Stimulated activated CD8-positive, alpha-beta memory T cell treated with anti-CD3 and anti-CD28 coated beads, Interleukin-7, amount 100 ng/mL, for 24 hours (primary cell): ENCODE measurements at regions not wholly inside any gene's neighbourhood (a gene's known extent, or its start where the extent isn't known, plus 50 kb on each side); places are given as distances from the start of the nearest gene placed in this dataset.

Source experiments
- DNase-seq: peaks from one replicate; pipeline ENCODE4 v3.0.0-alpha.2; 2020; ENCODE audit warnings: low read depth

- no peak for DNase-seq
Measured at GRCh38 chr11:134574425-134574824, 162.4 kb upstream of the B3GAT1 start.

- DNase-seq = no peak
Measured at GRCh38 chr11:134573857-134574256, 161.8 kb upstream of the B3GAT1 start.

GRCh38 chr11:134572741-134573675 is 161.0 kb upstream of the B3GAT1 start:
- no peak for DNase-seq

DNA sequence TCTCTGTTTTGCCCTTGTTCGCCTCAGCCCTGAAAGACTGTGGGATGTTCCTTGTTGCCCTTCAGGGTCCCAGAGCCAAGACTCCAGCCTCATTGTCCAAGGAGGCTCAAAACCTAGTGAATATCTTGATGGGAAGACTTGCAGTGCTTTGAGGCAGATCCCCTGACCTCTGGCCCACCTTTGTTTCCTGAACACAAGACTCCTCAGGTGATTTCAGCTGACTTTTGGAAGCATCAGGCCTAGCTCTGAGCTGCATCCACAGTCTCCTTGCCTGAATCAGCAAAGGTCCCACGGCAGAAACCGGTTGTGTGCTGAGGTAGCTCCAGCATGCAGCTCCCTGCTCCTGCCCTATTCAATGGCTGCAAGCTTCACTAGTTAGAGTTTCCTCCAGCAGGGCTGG is 159.3 kb upstream of the B3GAT1 start:
- DNase-seq = no peak

GRCh38 chr11:134569195-134569594 is 157.2 kb upstream of the B3GAT1 start:
- DNase-seq = no peak

GRCh38 chr11:134566311-134566710 is 154.3 kb upstream of the B3GAT1 start:
- no peak for DNase-seq

DNA sequence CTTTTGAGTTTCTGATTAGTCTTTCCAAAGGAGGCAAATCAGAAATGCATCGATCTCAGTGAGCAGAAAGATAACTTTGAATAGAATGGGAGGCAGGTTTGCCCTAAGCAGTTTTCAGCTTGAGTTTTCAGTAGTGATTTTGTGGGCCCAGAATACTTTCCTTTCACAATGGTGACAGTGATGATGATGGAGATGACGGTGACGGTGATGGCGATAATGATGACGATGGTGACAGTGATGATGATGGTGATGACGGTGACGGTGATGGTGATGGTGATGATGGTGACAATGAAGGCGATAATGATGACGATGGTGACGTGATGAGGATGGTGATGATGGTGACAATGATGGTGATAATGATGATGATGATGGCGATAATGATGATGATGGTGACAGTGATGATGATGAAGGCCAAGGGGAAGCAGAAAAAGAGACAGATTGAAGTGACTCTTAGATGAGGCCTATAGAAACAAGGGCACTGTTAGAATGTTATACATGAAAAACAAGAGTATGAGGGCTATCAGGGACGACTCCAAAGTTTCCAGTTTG is 153.4 kb upstream of the B3GAT1 start:
- DNase-seq = no peak

- DNase-seq = no peak
Measured at GRCh38 chr11:134564472-134565200, 152.6 kb upstream of the B3GAT1 start.

DNA sequence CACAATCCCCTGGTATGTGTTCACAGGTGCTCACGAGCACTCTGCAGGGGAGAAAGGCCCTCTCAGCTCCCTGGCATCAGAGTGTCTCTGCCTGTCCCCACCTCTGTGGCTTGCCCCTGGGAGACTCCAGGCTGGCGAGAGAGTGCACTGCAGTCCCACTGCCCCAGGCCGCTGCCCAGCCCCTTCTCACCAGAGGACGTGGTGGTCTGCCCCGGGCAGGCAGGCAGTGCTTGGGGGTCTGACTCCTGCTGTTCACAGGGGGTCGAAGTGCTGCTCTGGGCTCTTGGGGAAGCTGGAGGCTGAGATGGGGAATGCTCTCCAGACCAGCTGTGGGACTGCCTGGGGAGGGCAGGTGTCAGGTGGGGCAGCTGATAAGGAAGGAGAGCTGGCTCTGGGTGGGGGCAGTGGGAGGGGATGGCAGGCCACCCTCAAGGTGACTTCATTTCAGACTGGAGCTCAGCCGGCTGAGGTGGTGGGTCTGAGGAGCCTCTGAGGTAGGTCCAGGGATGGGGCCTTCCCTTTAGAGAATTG is 151.0 kb upstream of the B3GAT1 start:
- no peak for DNase-seq

DNA sequence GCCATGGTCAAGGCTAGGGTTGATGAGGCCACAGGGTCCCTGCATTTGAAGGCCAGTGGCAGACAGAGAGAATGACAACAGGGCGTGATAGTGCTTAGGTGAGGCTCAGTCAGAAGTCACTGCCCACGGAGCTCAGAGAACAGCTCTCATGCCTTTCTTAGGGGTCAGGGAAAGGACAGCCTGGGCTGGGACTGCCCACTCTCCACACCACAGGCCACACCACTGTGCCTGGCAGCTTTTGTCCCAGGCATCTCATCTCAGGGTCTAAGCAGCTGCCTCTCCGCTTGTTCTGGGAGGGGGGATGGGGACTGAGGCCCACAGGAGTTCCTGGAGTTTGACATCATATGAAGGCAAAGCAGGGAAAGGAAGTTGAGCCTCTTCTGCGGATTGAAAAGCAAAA is 150.2 kb upstream of the B3GAT1 start:
- DNase-seq = no peak

DNA sequence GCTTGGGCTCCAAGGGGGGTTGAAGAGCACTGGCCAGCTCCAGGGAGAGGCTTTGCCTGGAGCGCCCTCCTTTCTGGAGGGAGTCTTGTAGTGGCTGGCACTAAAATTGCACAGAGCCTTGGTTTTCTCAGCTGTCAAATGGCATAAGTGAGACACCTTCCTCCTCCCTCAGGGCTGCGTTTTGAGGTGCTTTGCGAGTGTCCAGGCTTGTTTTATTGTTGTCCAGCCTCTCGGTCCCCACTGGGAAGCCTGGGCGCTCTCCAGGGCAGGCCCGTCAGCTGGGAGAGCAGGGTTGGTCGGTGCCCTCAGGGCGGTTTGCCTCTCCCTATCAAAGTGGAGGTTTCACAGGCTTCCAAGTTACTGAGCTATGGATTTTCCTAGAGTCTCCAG is 149.3 kb upstream of the B3GAT1 start:
- no peak for DNase-seq

- DNase-seq = no peak
Measured at GRCh38 chr11:134560566-134561330, 148.7 kb upstream of the B3GAT1 start.

DNA sequence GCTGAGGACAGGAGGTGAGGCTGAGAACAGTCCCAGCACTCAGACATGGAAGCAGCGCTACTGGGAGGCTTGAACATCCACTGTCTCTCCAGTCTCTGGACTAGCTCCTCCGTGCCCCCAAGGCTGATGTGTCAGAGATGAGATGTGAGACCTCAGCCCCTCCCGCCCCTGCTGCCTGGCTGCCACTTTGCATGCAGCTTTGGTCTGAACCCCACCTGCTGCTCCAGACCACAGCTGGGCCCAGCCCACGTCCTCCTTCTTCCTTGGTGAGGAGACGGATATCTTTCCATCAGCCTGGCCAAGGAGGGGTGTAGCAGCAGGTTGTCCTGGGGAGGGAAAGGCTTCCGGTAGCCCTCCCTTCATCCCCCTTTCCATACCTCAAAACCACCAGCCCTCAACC is 148.0 kb upstream of the B3GAT1 start:
- no peak for DNase-seq

DNA sequence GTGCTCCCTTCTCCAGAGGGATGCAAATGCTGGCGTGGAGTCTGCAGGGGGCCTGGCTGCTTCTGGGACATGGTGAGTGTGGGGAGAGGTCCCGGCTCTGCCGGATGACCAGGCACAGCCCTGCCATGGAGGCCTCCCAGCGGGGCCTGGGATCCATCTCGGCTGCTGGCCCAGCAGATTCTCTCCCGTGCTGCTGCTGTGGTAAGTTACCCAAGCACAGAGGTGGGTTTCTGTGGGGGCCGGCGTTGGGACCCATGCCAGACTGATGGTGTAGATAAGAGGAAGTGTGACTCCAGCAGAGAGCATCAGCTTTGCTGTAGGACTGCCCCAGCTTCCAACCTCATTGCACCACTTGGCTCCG is 147.5 kb upstream of the B3GAT1 start:
- DNase-seq = no peak

GRCh38 chr11:134558916-134559601 is 147.0 kb upstream of the B3GAT1 start:
- no peak for DNase-seq

DNA sequence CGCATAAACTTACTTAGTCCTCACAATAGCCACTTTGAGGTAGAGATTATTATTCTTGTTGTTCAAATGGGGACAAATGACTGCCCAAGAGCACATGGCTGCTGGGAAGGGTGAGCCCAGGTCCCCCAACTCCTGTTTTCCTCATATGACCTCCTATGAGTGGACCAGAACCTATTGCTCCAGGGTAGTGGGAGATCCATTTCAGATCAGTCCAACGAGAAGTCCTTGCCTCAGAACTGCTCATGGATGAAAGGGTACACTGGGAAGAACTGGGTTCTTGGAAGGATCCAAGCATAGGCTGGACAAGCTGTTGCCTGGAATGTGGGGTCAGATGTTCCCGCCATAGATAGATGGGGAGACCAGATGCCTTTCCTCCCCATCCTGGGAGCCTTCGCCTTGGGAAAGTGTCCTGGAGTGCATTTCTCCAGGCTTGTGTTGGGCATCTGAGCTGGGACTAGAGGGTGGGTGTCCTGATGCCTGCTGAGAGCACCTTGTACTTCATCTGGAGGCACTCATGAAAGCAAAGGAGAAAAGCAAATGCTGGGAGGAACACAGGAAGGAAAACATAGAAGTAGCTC is 146.3 kb upstream of the B3GAT1 start:
- no peak for DNase-seq

- DNase-seq = no peak
Measured at GRCh38 chr11:134557571-134558257, 145.7 kb upstream of the B3GAT1 start.

DNA sequence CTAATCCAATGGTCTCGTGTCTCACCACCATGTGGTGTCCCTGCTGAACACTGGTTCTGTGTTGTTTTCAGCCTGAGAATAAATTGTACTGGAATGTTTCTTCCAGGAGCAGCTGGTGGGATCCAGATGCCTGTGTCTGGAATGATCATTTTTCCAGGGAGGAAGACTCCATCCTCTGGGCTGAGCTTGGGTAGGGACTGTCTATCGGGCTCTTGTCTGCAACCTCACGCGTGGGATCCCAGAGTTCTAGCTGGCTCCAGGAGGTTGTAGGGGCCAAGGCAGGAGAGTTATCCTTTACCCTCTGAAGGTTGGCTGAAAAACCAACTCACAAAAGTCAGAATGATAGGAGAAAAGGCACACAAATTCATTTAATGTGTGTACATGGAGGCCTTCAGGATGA is 144.1 kb upstream of the B3GAT1 start:
- DNase-seq = no peak

- DNase-seq = no peak
Measured at GRCh38 chr11:134555510-134555909, 143.5 kb upstream of the B3GAT1 start.

GRCh38 chr11:134554861-134555260 is 142.8 kb upstream of the B3GAT1 start:
- DNase-seq = no peak

- no peak for DNase-seq
Measured at GRCh38 chr11:134554106-134554505, 142.1 kb upstream of the B3GAT1 start.
